ENCODE measurements at regions not wholly inside any gene's neighbourhood (a gene's known extent, or its start where the extent isn't known, plus 50 kb on each side); places are given as distances from the start of the nearest gene placed in this dataset.

- H3K36me3 Mint-ChIP-seq: no peaks in the 10 kb centered on the region
- no peak overlapping the region for H3K27ac Mint-ChIP-seq
- H3K4me3 Mint-ChIP-seq: no peak overlapping the region
- DNase-seq (ENCODE audit: low spot score in 2 of 2) (no peak), ATAC-seq (ENCODE audit: low read depth) (no peak)
- H3K9me3 Mint-ChIP-seq: no peaks in the 10 kb centered on the region
- H3K4me1 Mint-ChIP-seq: peaks cover 5% of the 10 kb centered on the region
- peaks cover 3% of the 10 kb centered on the region for H3K27me3 Mint-ChIP-seq
These were observed 115.6 kb upstream of the RUNX3 start for GRCh38 chr1:25045480-25046193.

GRCh38 chr1:25043228-25043580, 113.1 kb upstream of the RUNX3 start:
- peaks cover 3% of the 10 kb centered on the region for H3K27me3 Mint-ChIP-seq
- ATAC-seq (ENCODE audit: low read depth) (no peak), DNase-seq (ENCODE audit: low spot score in 2 of 2) (no peak)
- H3K27ac Mint-ChIP-seq: no peak overlapping the region
- no peak overlapping the region for H3K4me3 Mint-ChIP-seq
- H3K4me1 Mint-ChIP-seq: peaks cover 5% of the 10 kb centered on the region
- no peaks in the 10 kb centered on the region for H3K36me3 Mint-ChIP-seq
- H3K9me3 Mint-ChIP-seq: no peaks in the 10 kb centered on the region

GRCh38 chr1:25042331-25043227, 112.5 kb upstream of the RUNX3 start:
- no peaks in the 10 kb centered on the region for H3K9me3 Mint-ChIP-seq

GRCh38 chr1:25041916-25042315, 111.8 kb upstream of the RUNX3 start:
- H3K27ac Mint-ChIP-seq: no peak overlapping the region
- peaks cover 9% of the 10 kb centered on the region for H3K4me1 Mint-ChIP-seq
- H3K4me3 Mint-ChIP-seq: no peak overlapping the region
- DNase-seq (ENCODE audit: low spot score in 2 of 2) (no peak), ATAC-seq (ENCODE audit: low read depth) (no peak)
- H3K27me3 Mint-ChIP-seq: peaks cover 3% of the 10 kb centered on the region
- no peaks in the 10 kb centered on the region for H3K9me3 Mint-ChIP-seq
- H3K36me3 Mint-ChIP-seq: no peaks in the 10 kb centered on the region

More at GRCh38 chr1:25042331-25043227, 112.5 kb upstream of the RUNX3 start:
- DNase-seq (ENCODE audit: low spot score in 2 of 2) (no peak), ATAC-seq (ENCODE audit: low read depth) (no peak)
- Mint-ChIP-seq H3K4me1 (peaks cover 5% of the 10 kb centered on the region), H3K27me3 (peaks cover 3% of the 10 kb centered on the region), H3K36me3 (no peaks in the 10 kb centered on the region), H3K27ac (no peak overlapping the region), H3K4me3 (no peak overlapping the region)

GRCh38 chr1:25040122-25040685, 110.1 kb upstream of the RUNX3 start:
- no peak overlapping the region for H3K27ac Mint-ChIP-seq
- H3K4me3 Mint-ChIP-seq: no peak overlapping the region
- no peaks in the 10 kb centered on the region for H3K36me3 Mint-ChIP-seq
- DNase-seq (ENCODE audit: low spot score in 2 of 2) (no peak), ATAC-seq (ENCODE audit: low read depth) (no peak)
- peaks cover 3% of the 10 kb centered on the region for H3K27me3 Mint-ChIP-seq
- no peaks in the 10 kb centered on the region for H3K9me3 Mint-ChIP-seq
- peaks cover 10% of the 10 kb centered on the region for H3K4me1 Mint-ChIP-seq

- no peaks in the 10 kb centered on the region for H3K36me3 Mint-ChIP-seq
These were observed 109.2 kb upstream of the RUNX3 start for GRCh38 chr1:25039229-25039628.

GRCh38 chr1:25038699-25039098, 108.6 kb upstream of the RUNX3 start:
- ATAC-seq (ENCODE audit: low read depth): no peak
- Mint-ChIP-seq H3K4me1 (peaks cover 19% of the 10 kb centered on the region), H3K4me3 (no peak overlapping the region), H3K36me3 (no peaks in the 10 kb centered on the region), H3K27me3 (peaks cover 3% of the 10 kb centered on the region), H3K27ac (no peak overlapping the region), H3K9me3 (no peaks in the 10 kb centered on the region)
- DNase-seq (ENCODE audit: low spot score in 2 of 2): no peak

More at GRCh38 chr1:25039229-25039628, 109.2 kb upstream of the RUNX3 start:
- ATAC-seq (ENCODE audit: low read depth) (no peak), DNase-seq (ENCODE audit: low spot score in 2 of 2) (no peak)
- Mint-ChIP-seq H3K9me3 (no peaks in the 10 kb centered on the region), H3K4me1 (peaks cover 13% of the 10 kb centered on the region), H3K27me3 (peaks cover 3% of the 10 kb centered on the region), H3K27ac (no peak overlapping the region), H3K4me3 (no peak overlapping the region)

- ATAC-seq (ENCODE audit: low read depth) (peak; percentile 68), DNase-seq (ENCODE audit: low spot score in 2 of 2) (peak; percentile 60 to 70)
- Mint-ChIP-seq H3K36me3 (no peaks in the 10 kb centered on the region), H3K9me3 (no peaks in the 10 kb centered on the region), H3K4me3 (no peak overlapping the region), H3K4me1 (peaks cover 30% of the 10 kb centered on the region), H3K27ac (no peak overlapping the region), H3K27me3 (peaks cover 3% of the 10 kb centered on the region)
These were observed 107.3 kb upstream of the RUNX3 start for GRCh38 chr1:25037174-25038074.

GRCh38 chr1:25036117-25036546, 106.1 kb upstream of the RUNX3 start:
- Mint-ChIP-seq H3K27me3 (peaks cover 3% of the 10 kb centered on the region), H3K27ac (no peak overlapping the region), H3K4me1 (peaks cover 41% of the 10 kb centered on the region), H3K4me3 (no peak overlapping the region), H3K36me3 (no peaks in the 10 kb centered on the region), H3K9me3 (no peaks in the 10 kb centered on the region)
- no peak for DNase-seq (ENCODE audit: low spot score in 2 of 2)
- no peak for ATAC-seq (ENCODE audit: low read depth)

GRCh38 chr1:25035523-25036116, 105.5 kb upstream of the RUNX3 start:
- DNase-seq (ENCODE audit: low spot score in 2 of 2) (no peak), ATAC-seq (ENCODE audit: low read depth) (no peak)
- no peak overlapping the region for H3K4me3 Mint-ChIP-seq
- H3K4me1 Mint-ChIP-seq: peaks cover 46% of the 10 kb centered on the region
- no peak overlapping the region for H3K27ac Mint-ChIP-seq
- H3K27me3 Mint-ChIP-seq: no peaks in the 10 kb centered on the region
- H3K9me3 Mint-ChIP-seq: no peaks in the 10 kb centered on the region
- H3K36me3 Mint-ChIP-seq: no peaks in the 10 kb centered on the region

- H3K4me1 Mint-ChIP-seq: peaks cover 46% of the 10 kb centered on the region
- DNase-seq (ENCODE audit: low spot score in 2 of 2) (no peak), ATAC-seq (ENCODE audit: low read depth) (no peak)
- no peaks in the 10 kb centered on the region for H3K36me3 Mint-ChIP-seq
- H3K27ac Mint-ChIP-seq: peak overlapping the region; percentile 94
- H3K9me3 Mint-ChIP-seq: no peaks in the 10 kb centered on the region
- H3K4me3 Mint-ChIP-seq: no peak overlapping the region
- no peaks in the 10 kb centered on the region for H3K27me3 Mint-ChIP-seq
These were observed 104.9 kb upstream of the RUNX3 start for GRCh38 chr1:25034736-25035522.

GRCh38 chr1:25033828-25034705, 104.0 kb upstream of the RUNX3 start:
- DNase-seq (ENCODE audit: low spot score in 2 of 2) (no peak), ATAC-seq (ENCODE audit: low read depth) (no peak)
- H3K27me3 Mint-ChIP-seq: no peaks in the 10 kb centered on the region
- H3K9me3 Mint-ChIP-seq: no peaks in the 10 kb centered on the region
- H3K4me3 Mint-ChIP-seq: peak overlapping the region; percentile 44
- H3K4me1 Mint-ChIP-seq: peaks cover 55% of the 10 kb centered on the region
- H3K27ac Mint-ChIP-seq: peak overlapping the region; percentile 94
- no peaks in the 10 kb centered on the region for H3K36me3 Mint-ChIP-seq

All from memory B cell (primary cell).